RKO (cell line): ENCODE measurements at regions not wholly inside any gene's neighbourhood (a gene's known extent, or its start where the extent isn't known, plus 50 kb on each side); places are given as distances from the start of the nearest gene placed in this dataset.

Experiments used
- DNase-seq: peaks from one replicate; pipeline ENCODE4 v3.0.0-alpha.2; 2016; ENCODE audit warnings: low spot score

DNA sequence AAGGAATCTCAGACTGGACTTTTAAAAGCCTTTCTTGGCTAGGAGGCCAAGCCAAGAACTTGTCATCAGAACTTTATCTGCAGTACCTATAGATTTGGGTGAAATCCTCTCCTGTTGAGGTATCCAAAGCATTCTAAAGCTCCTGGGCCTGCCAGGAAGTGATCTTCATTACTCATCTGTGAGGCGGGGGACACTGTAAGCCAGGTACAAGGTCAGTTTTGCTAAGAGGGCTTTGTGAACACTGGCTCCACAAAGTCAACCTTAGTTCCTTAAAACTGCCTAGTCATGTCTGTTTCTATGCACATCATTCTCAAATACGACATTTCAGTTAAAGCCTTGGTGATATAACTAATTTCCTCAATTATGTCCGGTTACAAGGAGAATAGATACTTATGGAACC is 236.7 kb downstream of the PIK3R1 start:
- DNase-seq, result no peak

DNA sequence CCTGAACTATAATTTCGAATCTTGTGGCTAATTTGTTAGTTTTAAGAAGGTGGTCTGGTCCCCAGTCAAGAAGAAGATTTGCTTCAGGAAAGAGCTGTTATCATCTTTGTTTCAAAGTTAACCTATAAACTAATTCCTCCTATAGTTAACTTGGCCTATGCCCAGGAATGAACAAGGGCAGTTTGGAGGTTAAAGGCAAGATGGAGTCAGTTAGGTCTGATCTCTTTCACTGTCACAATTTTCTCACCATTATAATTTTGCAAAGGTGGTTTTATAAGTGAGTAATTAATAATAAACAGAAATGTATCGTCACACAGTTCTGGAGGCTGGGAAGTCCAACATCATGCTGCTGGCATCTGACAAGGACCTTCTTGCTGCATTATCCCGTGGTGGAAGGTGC is 238.6 kb downstream of the PIK3R1 start:
- no peak for DNase-seq

DNA sequence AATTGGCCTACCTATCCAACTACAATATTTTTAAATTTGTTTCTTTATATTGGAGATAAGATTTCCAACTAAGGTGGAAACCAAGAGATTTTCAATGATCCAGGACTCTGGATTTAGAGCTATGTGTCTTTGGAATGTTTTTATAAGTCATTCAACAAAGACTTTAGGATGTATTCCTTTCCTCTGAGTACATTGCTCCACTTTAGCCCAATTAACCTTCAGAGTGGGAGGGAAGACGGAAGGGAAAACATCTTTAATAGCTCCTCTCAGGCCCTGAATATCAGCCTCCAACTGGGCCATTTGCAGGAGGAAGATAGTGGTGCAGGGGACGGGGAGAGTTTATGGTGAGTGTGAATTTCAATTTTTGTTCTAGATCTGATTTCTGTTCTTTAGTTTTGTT is 239.2 kb downstream of the PIK3R1 start:
- DNase-seq, result no peak

DNA sequence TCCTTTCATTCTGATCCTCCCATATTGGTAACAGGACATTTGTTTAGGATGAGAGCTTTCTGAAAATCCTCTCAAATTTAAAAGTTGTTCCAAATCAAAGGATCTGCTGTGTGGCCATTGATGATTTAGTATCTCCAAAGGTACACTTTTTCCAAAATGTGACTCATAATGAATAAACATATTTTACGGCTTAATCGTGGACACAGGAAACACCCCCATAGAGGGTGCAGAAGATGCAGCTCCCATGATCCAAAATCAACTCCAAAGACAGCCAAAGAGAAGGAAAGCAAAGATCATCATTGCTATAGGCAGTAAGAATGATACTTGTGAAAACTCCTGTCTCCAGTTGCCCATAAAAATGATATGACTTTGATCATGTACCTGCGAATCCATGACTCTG is 239.7 kb downstream of the PIK3R1 start:
- DNase-seq, result no peak

DNA sequence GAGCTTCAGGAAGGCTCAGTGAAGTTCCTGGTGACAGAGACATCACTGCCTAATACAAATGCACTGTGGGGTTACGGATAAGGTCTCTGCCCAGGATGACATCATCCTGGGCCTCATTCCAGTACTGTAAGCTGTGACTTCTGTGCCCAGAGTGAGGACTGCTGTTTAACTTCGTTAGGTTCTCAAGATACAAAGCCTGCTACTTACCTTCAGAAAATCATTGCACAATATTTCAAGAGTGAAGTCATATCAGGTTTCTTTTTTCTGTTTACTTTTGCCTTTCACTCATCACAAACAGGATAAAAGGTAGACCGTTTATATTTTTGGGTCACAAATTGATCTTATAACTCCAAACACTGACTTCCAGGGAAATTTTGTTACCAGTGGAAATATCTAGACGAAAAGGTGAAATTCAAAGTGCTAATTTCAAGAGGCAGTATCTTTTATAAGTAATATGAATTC is 241.2 kb downstream of the PIK3R1 start:
- peak; percentile 25 for DNase-seq

DNA sequence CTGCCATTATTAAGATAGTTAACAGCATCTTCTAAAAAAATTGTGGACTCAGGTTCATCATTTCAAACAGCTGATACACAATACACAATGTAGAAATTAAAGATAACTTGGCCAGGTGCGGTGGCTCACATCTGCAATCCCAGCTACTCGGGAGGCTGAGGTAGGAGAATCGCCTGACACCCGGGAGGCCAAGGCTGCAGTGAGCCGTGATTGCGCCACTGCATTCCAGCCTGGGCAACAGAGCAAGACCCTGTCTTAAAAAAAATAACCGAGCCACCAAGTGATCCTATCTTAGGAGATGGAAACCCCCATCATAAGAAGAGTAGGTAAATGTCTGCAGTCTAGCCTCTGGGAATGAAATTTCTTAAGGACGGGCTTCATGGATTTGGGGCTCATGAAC is 241.7 kb downstream of the PIK3R1 start:
- no peak for DNase-seq

DNA sequence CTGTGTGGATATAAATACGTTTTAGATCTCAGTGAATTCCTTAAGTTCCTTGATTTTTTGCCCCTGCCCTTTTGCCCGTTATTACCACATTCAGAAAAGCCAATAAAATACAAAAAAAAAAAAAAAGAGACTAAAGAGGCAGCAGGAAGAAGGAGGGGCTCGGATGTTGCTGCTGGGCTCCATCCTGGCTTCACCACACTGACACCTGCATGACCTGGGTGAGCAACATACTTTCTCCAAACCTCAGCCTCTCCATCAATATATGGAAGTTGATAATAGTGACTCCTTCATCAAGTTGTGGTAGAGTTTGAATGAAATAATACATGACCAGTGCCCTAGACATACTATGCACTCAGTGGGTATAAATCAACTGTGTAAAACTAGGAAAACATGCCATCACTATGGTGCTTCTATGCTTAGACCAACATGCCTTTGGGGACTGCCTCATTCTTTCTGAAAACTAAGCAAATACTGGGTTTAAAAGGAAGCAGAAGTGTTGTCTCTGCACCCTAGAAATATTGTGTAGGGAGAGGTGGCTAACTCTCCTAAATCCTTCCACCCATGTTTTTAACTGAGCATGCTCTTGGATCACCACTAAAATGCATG is 243.0 kb downstream of the PIK3R1 start:
- DNase-seq, result no peak

DNA sequence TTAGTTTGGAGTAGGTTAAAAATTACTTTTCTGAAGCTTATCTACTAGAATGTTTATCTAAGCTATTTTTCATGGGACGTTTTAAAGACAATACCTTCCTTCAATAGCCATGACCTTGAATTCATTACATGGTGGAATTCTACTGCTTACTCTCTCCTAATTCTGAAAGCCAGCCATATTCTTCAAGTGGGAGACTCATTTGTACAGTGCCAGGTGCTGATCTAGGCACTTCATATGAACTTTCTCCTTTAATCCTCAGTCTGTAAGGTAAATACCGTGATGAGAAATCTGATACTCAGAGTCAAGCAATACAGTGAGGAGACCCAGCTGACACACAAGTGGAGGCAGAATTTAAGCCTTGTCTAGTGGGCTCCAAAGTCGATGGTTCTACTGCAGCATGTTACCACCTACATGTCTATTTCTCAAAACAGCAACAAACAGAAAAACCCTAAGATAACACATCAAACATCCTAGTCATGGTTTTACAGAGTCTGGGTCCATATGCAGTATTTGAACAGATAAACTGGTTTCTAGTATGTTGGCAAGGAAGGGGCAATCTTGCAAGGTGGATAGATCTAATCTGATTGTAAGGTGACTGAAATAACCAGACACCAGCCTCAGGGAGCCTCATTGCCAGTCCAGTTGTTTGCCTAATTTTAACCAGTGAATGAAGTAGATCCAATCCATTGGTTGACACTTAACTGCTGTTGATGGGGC is 243.7 kb downstream of the PIK3R1 start:
- DNase-seq, result no peak

DNA sequence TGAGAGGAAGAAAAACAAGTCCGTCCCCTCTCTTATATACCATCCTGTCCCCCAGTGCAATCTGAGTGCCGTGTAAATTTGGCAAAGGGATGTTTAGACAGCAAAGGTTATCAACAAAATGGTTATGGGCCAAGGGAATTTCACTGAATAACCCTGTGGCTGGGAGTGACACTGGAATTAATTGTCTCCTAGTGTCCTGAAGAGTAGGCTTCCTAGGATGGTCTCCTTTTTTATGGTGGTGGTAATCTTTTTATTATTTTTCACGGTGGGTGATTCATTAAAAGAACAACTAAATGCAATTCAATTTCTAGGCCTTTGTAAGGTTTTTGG is 244.2 kb downstream of the PIK3R1 start:
- DNase-seq, result no peak

DNA sequence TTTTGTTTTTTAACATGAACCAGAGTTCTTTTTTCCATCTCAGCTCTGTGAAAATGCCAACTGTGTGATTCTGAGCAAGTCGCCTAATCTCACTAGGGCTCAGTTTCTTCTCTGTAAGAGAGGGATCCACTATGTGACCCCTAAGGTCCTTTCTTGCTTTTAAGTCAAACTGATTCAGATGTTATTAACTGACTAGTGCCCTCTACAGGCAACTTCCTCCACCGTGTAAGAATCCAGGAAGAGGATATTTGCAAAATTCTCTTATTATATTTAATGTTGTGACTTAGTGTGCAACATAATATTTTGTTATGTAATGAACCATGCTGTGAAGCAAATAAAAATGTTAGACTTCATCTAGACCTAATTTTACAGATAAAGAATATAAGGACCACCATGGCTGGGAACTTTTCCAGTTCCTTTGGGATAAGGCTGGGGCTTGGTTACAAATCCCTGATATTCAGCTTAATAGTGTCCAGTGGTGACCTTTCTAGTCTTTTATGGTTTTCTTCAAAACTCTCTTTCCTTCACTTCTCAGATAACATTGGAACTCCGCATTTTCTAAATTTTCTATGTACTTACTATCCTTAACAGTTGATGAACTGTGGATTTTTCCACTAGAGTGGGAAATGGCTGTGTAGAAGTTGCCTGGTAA is 244.7 kb downstream of the PIK3R1 start:
- peak; percentile 65 for DNase-seq

DNA sequence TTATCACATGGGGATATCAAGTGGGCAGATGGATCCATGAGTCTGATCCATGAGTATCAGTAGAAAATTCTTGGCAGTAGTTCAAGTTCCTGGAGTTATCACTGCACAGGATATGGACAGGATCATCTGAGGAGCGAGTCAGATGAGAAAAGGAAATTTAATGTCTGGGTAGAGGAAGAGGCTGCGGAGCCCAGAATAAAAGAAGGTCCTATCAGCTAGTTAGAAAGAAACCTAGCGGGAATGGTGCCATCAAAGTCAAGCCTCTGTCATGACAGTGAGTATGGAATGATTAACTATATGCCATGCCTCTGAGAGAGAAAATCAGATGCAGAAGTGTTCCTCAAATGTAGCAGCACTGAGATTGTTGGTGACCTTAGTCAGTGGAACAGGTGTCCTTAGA is 248.1 kb downstream of the PIK3R1 start:
- DNase-seq, result no peak

DNA sequence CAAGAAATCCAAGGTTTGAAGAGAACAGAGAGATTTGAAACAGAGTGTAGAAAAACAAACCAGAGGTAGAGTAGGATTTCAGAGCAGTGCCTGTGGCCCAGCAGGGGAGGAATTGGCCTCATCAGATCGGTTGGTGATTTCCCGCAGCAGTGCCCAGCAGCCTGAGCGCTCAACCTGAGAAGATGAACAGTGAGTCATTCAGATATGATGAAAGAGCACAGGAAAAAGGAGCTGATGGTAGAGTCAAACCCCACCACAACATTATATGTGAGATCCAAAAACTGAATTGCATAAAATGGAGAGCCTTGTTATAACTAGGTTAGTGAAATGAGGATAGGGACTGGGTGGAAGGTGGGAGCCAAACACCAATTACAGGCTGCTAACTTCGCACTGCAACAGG is 248.9 kb downstream of the PIK3R1 start:
- no peak for DNase-seq

DNA sequence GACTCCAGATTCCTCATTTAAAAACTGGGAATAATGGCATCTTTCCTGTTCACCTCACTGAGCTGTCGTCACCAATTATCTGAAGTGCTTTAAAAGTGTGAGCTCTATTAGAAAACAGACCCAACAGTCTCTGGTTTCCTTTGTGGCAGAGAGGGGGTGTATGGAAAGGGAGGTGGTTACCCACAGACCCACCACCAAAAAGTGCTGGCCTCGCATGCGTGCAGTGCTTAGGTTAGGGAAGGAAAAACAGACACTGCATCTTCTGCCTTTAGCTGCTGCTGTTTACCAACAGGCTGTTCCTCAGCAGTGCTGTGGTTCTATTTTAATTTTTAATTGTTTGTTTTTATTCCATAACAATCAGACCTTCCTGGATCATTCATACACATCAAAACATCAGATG is 249.6 kb downstream of the PIK3R1 start:
- no peak for DNase-seq

DNA sequence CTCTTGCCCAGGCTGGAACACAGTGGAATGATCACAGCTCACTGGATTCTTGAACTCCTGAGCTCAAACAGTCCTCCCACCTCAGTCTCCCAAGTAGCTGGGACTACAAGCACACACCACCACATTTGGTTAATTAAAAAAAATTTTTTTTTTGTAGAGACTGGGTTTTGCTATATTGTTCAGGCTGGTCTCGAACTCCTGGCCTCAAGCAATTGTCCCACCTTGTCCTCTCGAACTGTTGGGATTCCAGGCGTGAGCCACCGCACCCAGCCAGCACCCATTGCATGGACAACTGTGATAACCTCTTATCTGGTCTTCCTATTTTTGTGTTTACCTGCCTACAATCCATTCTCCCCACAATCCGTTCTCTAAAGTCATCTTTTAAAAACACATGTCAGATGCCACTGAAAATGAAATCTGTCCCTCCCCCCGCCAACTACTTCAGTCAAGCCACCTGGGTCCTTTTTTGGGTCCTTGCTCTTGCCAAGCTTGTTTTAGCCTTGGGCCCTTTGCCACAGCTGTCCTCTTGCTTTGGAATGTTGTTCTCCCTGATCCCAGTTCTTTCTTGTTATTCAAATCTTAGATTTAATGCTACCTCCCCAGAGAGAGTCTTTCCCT is 250.5 kb downstream of the PIK3R1 start:
- no peak for DNase-seq

DNA sequence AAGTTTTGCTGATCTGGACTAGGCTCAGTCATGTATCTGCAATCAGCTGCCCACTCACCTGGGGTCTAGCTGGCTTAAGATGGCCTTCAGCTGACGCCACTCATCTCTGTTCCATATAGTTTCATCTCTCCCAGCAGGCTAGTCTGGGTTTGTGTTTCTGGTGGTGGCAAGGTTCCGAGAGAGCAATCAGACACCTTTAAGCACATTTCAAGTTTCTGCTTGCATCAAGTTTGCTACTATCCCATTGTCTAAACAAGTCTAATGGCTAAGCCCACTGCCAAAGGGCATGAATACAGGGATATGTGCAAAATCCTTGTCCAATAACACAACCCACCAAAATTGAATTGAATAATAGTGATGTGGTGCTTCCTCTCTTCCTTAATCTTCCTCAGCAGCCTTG is 251.7 kb downstream of the PIK3R1 start:
- no peak for DNase-seq

DNA sequence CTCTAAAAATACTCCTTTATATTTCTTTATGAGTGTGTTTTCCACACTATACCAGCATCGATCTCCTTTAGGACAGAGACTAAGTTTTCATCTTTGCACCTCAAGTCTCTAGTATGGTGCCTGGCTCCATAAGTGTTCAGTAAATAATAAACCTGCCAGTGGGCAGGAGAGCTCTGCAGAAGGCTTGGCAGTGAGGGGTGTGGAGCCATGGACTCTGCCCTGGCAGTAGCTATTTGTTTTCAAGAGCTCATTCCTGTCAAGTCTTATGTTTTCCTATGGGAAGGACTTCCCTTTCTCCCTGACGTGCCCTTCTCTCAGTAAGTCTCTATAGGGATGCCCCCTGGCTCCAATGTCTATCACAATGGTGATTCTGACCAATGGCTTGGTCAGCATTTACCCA is 252.2 kb downstream of the PIK3R1 start:
- no peak for DNase-seq

DNA sequence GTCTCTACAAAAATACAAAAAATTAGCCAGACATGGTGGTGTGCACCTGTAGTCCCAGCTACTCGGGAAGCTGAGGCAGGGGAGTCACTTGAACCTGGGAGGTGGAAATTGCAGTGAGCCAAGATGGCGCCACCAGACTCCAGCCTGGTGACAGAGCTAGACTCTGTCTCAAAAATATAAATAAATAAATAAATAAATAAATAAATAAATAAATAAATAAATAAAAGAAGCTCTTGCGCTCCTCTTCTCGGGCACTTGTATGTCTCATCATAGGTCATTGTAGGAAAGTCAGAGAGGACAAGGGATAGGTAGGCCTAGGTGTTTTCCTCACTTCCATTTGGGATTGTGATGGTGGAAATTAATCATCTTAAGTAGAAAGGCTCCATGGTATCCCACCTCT is 252.8 kb downstream of the PIK3R1 start:
- no peak for DNase-seq

DNA sequence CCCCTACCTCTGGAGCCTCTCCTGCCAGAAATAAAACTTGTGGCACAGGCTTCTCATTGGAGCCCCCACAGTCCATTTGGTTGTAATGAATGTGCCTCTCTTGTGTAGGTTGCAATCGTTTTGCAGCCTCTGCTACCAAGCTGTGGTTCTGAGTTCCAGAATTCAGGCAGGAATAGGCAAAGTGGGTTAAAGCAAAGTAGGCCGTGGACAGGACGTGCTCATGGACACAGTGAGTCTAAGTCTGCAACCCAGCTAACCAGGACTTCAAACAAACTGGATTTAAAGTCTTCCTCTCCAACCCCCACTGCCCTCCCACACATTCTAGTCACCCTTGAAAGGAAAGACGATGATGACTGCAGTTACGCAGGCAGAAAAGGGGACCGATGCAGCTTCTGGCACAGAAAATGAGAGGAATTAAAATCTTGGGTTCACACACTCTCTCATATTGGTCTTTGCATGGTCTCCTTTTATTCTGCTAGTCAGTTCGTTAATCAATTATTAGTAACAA is 260.0 kb downstream of the PIK3R1 start:
- DNase-seq, result no peak

DNA sequence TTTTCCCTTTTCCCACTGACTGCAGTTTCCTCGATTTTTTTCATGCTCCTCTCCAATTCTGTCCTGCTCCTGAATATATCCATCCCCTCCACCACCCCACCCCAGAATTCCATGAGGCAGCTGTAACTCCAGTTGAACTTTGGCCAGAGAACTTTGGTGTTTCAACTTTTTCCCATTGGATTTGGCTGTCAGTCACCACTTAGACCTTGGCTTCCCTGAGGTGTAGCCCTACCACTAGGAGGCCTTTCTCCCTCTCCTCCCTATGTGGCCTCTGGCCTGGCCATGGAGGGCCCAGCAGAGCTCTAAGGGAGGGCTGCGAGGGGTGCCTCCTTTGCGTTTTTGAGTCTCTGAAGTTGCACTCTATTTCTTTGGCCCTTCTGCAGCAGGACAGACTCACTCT is 261.3 kb downstream of the PIK3R1 start:
- no peak for DNase-seq

DNA sequence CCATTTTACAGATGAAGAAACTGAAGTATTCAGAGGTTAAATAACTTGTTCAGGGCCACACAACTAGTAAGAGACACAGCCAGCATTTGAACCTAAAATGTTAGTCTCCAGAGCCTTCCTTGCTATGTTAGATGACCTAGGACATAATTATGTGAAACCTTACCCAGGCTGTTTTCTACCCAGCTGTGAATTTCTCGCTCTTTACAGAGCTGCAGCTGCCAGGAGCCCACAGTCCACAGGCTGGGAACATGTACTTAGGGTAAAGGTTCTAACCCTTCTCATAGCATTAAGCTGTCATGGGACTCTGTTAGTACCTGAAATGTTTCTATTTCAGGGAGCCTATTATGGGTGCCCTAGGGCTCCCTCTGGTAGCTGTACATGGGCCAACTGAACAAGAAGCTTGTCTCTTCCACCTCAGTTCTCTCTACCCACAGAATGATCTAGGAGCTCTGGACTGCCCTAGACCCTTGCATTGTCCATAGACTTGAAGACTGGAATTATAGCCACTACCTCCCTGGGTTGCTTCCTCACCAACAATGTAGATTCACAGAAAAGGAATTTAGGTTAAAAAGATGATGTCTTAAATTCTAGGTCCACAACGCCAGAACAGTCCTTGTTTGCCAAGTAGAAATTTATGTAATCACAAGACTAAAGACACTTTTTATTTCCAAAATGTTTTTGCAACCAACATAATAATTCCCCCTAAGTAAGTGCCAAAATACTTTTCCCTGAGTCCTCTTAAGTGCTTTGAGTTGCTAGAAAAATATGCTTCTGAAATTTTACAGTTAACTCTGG is 262.9 kb downstream of the PIK3R1 start:
- no peak for DNase-seq

DNA sequence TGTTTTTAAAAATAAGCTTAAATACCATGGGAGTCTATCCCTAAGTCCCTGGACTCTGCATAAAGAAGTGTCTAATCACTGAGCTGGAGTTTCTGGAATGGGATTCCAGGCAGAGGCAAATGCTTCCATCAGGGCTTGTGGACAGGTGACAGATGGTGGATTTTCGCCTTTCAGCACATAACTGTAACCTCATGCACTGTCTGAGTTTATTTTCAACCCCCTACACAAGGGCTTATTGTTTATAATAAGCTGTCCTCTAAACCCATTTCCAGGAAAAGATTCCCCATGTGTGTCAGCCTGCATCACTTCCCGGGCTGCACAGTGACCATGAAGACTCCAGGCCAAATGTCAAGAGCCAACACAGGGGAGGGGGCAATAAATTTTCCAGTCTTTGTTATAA is 264.0 kb downstream of the PIK3R1 start:
- DNase-seq, result no peak

DNA sequence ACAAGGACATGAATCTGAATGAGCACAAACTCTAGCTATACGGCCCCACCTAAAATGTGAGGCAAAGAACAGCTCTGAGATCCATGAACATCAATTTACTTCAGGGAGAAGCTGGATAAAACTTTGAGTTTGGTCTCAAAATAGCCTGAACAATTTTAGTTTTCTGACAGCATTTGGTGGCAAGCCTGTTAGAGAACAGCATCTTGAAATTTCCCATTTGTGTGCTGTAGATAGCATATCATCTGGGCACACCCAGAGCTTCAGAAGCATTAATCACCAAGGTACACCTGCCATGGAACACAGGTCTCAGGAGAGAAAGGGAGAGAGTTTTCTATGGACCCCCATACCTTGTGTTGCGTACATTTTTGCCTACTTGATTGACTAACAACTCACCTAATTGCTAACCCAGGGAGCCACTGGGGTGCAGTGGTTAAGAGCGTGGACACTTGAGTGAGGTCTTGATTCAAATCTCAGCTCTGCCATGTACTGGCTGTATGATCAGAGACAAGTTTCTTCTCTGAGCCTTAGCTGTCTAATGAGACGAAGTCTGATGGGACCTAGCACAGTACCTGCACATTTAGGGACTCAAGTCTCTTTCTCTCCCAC is 264.9 kb downstream of the PIK3R1 start:
- DNase-seq, result no peak
